Neuron (in vitro differentiated cells): ENCODE measurements at regions not wholly inside any gene's neighbourhood (a gene's known extent, or its start where the extent isn't known, plus 50 kb on each side); places are given as distances from the start of the nearest gene placed in this dataset.

Experiments used
- H2AFZ ChIP-seq: one replicate; pipeline ENCODE4 v1.6.1; 2013; ENCODE audit warnings: low read depth, mild to moderate bottlenecking, inconsistent platforms, low read length, moderate library complexity
- H3K27me3 ChIP-seq: one replicate; pipeline ENCODE4 v1.6.1; 2013; ENCODE audit warnings: low read length; ENCODE audit not compliant: insufficient read depth
- H3K36me3 ChIP-seq: one replicate; pipeline ENCODE4 v1.6.1; 2013; ENCODE audit warnings: low read length; ENCODE audit not compliant: insufficient read depth
- H3K4me1 ChIP-seq: one replicate; pipeline ENCODE4 v1.6.1; 2013; ENCODE audit warnings: low read length; ENCODE audit not compliant: insufficient read depth
- H3K4me3 ChIP-seq: 2 replicates; pipeline ENCODE4 v1.5.1; 2013; ENCODE audit warnings: mild to moderate bottlenecking, low read length, moderate library complexity
- H3K9me3 ChIP-seq: one replicate; pipeline ENCODE4 v1.6.1; 2013; ENCODE audit warnings: low read length

- H3K4me1 ChIP-seq, result peaks cover 2% of the 10 kb centered on the region
- H3K9me3 ChIP-seq, result no peaks in the 10 kb centered on the region
- H2AFZ ChIP-seq, result no peak overlapping the region
- no peak overlapping the region for H3K4me3 ChIP-seq
- H3K36me3 ChIP-seq, result peaks cover 12% of the 10 kb centered on the region
- H3K27me3 ChIP-seq, result no peaks in the 10 kb centered on the region
Measured at GRCh38 chr6:22068561-22069305, 228.1 kb downstream of the PRL start.

- H2AFZ ChIP-seq, result no peak overlapping the region
- H3K36me3 ChIP-seq, result peaks cover 12% of the 10 kb centered on the region
- peaks cover 2% of the 10 kb centered on the region for H3K4me1 ChIP-seq
- H3K27me3 ChIP-seq, result no peaks in the 10 kb centered on the region
- no peaks in the 10 kb centered on the region for H3K9me3 ChIP-seq
- H3K4me3 ChIP-seq, result no peak overlapping the region
Measured at GRCh38 chr6:22069306-22069800, 227.5 kb downstream of the PRL start.

- Histone ChIP-seq H3K4me3 (no peak overlapping the region), H2AFZ (no peak overlapping the region), H3K36me3 (peaks cover 6% of the 10 kb centered on the region), H3K27me3 (no peaks in the 10 kb centered on the region), H3K4me1 (peaks cover 2% of the 10 kb centered on the region), H3K9me3 (no peaks in the 10 kb centered on the region)
Measured at GRCh38 chr6:22071270-22072041, 225.4 kb downstream of the PRL start.

- Histone ChIP-seq H3K9me3 (no peaks in the 10 kb centered on the region), H2AFZ (no peak overlapping the region), H3K4me3 (no peak overlapping the region), H3K36me3 (peaks cover 6% of the 10 kb centered on the region), H3K4me1 (peaks cover 2% of the 10 kb centered on the region), H3K27me3 (no peaks in the 10 kb centered on the region)
Measured at GRCh38 chr6:22072949-22073348, 223.9 kb downstream of the PRL start.

- H3K4me1 ChIP-seq, result peaks cover 2% of the 10 kb centered on the region
- no peaks in the 10 kb centered on the region for H3K27me3 ChIP-seq
- H3K9me3 ChIP-seq, result no peaks in the 10 kb centered on the region
- no peak overlapping the region for H2AFZ ChIP-seq
- H3K4me3 ChIP-seq, result no peak overlapping the region
- peaks cover 2% of the 10 kb centered on the region for H3K36me3 ChIP-seq
Measured at GRCh38 chr6:22073516-22074198, 223.2 kb downstream of the PRL start.

- Histone ChIP-seq H3K4me3 (no peak overlapping the region), H2AFZ (no peak overlapping the region), H3K27me3 (no peaks in the 10 kb centered on the region), H3K36me3 (no peaks in the 10 kb centered on the region), H3K9me3 (no peaks in the 10 kb centered on the region), H3K4me1 (no peaks in the 10 kb centered on the region)
Measured at GRCh38 chr6:22078288-22078687, 218.5 kb downstream of the PRL start.

GRCh38 chr6:22078802-22079545 is 217.9 kb downstream of the PRL start:
- Histone ChIP-seq H3K36me3 (peaks cover 3% of the 10 kb centered on the region), H3K4me1 (no peaks in the 10 kb centered on the region), H3K9me3 (no peaks in the 10 kb centered on the region), H3K27me3 (no peaks in the 10 kb centered on the region), H3K4me3 (no peak overlapping the region), H2AFZ (no peak overlapping the region)

GRCh38 chr6:22079783-22080182 is 217.1 kb downstream of the PRL start:
- Histone ChIP-seq H3K9me3 (no peaks in the 10 kb centered on the region), H3K4me1 (no peaks in the 10 kb centered on the region), H3K27me3 (no peaks in the 10 kb centered on the region), H3K4me3 (no peak overlapping the region), H3K36me3 (peaks cover 3% of the 10 kb centered on the region), H2AFZ (no peak overlapping the region)

GRCh38 chr6:22081709-22082108 is 215.1 kb downstream of the PRL start:
- H3K4me1 ChIP-seq, result no peaks in the 10 kb centered on the region
- H3K36me3 ChIP-seq, result peaks cover 7% of the 10 kb centered on the region
- no peak overlapping the region for H3K4me3 ChIP-seq
- H3K9me3 ChIP-seq, result peaks cover 12% of the 10 kb centered on the region
- H3K27me3 ChIP-seq, result no peaks in the 10 kb centered on the region
- H2AFZ ChIP-seq, result no peak overlapping the region

GRCh38 chr6:22082218-22082617 is 214.6 kb downstream of the PRL start:
- H3K4me1 ChIP-seq, result no peaks in the 10 kb centered on the region
- no peaks in the 10 kb centered on the region for H3K27me3 ChIP-seq
- no peak overlapping the region for H3K4me3 ChIP-seq
- peaks cover 12% of the 10 kb centered on the region for H3K9me3 ChIP-seq
- H2AFZ ChIP-seq, result no peak overlapping the region
- H3K36me3 ChIP-seq, result peaks cover 7% of the 10 kb centered on the region

GRCh38 chr6:22083119-22083518 is 213.7 kb downstream of the PRL start:
- no peak overlapping the region for H3K4me3 ChIP-seq
- H3K27me3 ChIP-seq, result no peaks in the 10 kb centered on the region
- H3K4me1 ChIP-seq, result no peaks in the 10 kb centered on the region
- H2AFZ ChIP-seq, result no peak overlapping the region
- peaks cover 7% of the 10 kb centered on the region for H3K36me3 ChIP-seq
- H3K9me3 ChIP-seq, result peaks cover 12% of the 10 kb centered on the region

- no peak overlapping the region for H2AFZ ChIP-seq
Measured at GRCh38 chr6:22087960-22088706, 208.7 kb downstream of the PRL start.

More at GRCh38 chr6:22087960-22088706, 208.7 kb downstream of the PRL start:
- H3K4me3 ChIP-seq, result no peak overlapping the region
- no peaks in the 10 kb centered on the region for H3K4me1 ChIP-seq
- peaks cover 12% of the 10 kb centered on the region for H3K9me3 ChIP-seq
- H3K27me3 ChIP-seq, result no peaks in the 10 kb centered on the region
- peaks cover 7% of the 10 kb centered on the region for H3K36me3 ChIP-seq
